GM19452 (cell line): ENCODE measurements at regions not wholly inside any gene's neighbourhood (a gene's known extent, or its start where the extent isn't known, plus 50 kb on each side); places are given as distances from the start of the nearest gene placed in this dataset.
"Not testable (repeated sequence)": the region's sequence is repeated elsewhere in the genome, so short reads cannot be mapped to it uniquely, and the experiment has no call there.

Experiments
- ATAC-seq: cut with Tn5 transposase; IDR thresholded peaks from one replicate; pipeline ENCODE4 v1.9.1; 2021; ENCODE audit not compliant: unreplicated experiment

GRCh38 chr3:152891678-152892077 is 56.7 kb downstream of the P2RY1 start:
- ATAC-seq = no peak

GRCh38 chr3:152892446-152892845 is 57.5 kb downstream of the P2RY1 start:
- no peak for ATAC-seq

GRCh38 chr3:152893647-152894046 is 58.7 kb downstream of the P2RY1 start:
- ATAC-seq = no peak

GRCh38 chr3:152899306-152899705 is 64.4 kb downstream of the P2RY1 start:
- ATAC-seq = no peak

GRCh38 chr3:152902141-152902669 is 67.3 kb downstream of the P2RY1 start:
- no peak for ATAC-seq

GRCh38 chr3:152905631-152906030 is 70.7 kb downstream of the P2RY1 start:
- no peak for ATAC-seq

GRCh38 chr3:152909180-152909883 is 74.4 kb downstream of the P2RY1 start:
- ATAC-seq = no peak

GRCh38 chr3:152910211-152910610 is 75.3 kb downstream of the P2RY1 start:
- ATAC-seq = no peak

- no peak for ATAC-seq
Observed at GRCh38 chr3:152910966-152911365, 76.0 kb downstream of the P2RY1 start.

- not testable (repeated sequence) for ATAC-seq
Observed at GRCh38 chr3:152914743-152915142, 79.8 kb downstream of the P2RY1 start.

- ATAC-seq = no peak
Observed at GRCh38 chr3:152915695-152916094, 80.8 kb downstream of the P2RY1 start.

- ATAC-seq = no peak
Observed at GRCh38 chr3:152916753-152917279, 81.9 kb downstream of the P2RY1 start.

GRCh38 chr3:152921351-152921750 is 86.4 kb downstream of the P2RY1 start:
- ATAC-seq = no peak

GRCh38 chr3:152922554-152922953 is 87.6 kb downstream of the P2RY1 start:
- ATAC-seq = no peak

- no peak for ATAC-seq
Observed at GRCh38 chr3:152927131-152927530, 92.2 kb downstream of the P2RY1 start.

- ATAC-seq = no peak
Observed at GRCh38 chr3:152930516-152930915, 95.6 kb downstream of the P2RY1 start.

- ATAC-seq = no peak
Observed at GRCh38 chr3:152937234-152937633, 102.3 kb downstream of the P2RY1 start.

GRCh38 chr3:152938974-152939636 is 104.2 kb downstream of the P2RY1 start:
- ATAC-seq = no peak

- ATAC-seq = no peak
Observed at GRCh38 chr3:152941859-152942258, 106.9 kb downstream of the P2RY1 start.

GRCh38 chr3:152942366-152942765 is 107.4 kb downstream of the P2RY1 start:
- no peak for ATAC-seq

- ATAC-seq = no peak
Observed at GRCh38 chr3:152943645-152944044, 108.7 kb downstream of the P2RY1 start.

- ATAC-seq = no peak
Observed at GRCh38 chr3:152944671-152945070, 109.7 kb downstream of the P2RY1 start.
